Esophagus muscularis mucosa (tissue), 4 donors: ENCODE measurements at regions not wholly inside any gene's neighbourhood (a gene's known extent, or its start where the extent isn't known, plus 50 kb on each side); places are given as distances from the start of the nearest gene placed in this dataset.
"Not testable (repeated sequence)": the region's sequence is repeated elsewhere in the genome, so short reads cannot be mapped to it uniquely, and the experiment has no call there.

Experiments
- DNase-seq: peaks from one replicate; pipeline ENCODE4 v3.0.0-alpha.2; 2017; ENCODE audit errors: extremely low spot score
- H3K27ac ChIP-seq, 4 donors: fragments of 200-600 bp; sonication (generic); replicated peaks in 1 of 4; 1 replicate in 3 of 4; 2 replicates in 1 of 4; pipeline ENCODE4 v1.5.1; 2016 to 2019; ENCODE audit warnings: mild to moderate bottlenecking in 1 of 4
- H3K27me3 ChIP-seq, 4 donors: fragments of 200-600 bp; sonication (generic); one replicate each; pipeline versions ENCODE4 v1.5.1 to v1.6.0; 2016 to 2019
- H3K36me3 ChIP-seq, 4 donors: fragments of 200-600 bp; sonication (generic); one replicate each; pipeline ENCODE4 v1.5.1; 2016 to 2019
- H3K4me1 ChIP-seq, 4 donors: fragments of 200-600 bp; sonication (generic); one replicate each; pipeline ENCODE4 v1.5.1; 2016 to 2019
- H3K4me3 ChIP-seq, 4 donors: fragments of 200-600 bp; sonication (generic); 1 replicate in 2 of 4; 2 replicates in 2 of 4; pipeline ENCODE4 v1.5.1; 2016 to 2019; ENCODE audit warnings: mild to moderate bottlenecking in 4 of 4, moderate library complexity in 1 of 4
- H3K9me3 ChIP-seq, 4 donors: fragments of 200-600 bp; sonication (generic); 1 replicate in 3 of 4; 2 replicates in 1 of 4; pipeline ENCODE4 v1.5.1; 2016 to 2019
- CTCF ChIP-seq, 3 experiments: fragments of 200-600 bp in 2 of 3; fragments of 450-650 bp in 1 of 3; sonication (generic) in 2 of 3; IDR thresholded peaks; one replicate each; pipeline ENCODE4 v1.5.1; 2017 to 2019; ENCODE audit warnings: antibody characterized with exemption in 3 of 3, mild to moderate bottlenecking in 2 of 3, moderate library complexity in 1 of 3
- EP300 ChIP-seq: sonication (generic); formaldehyde crosslinking; IDR thresholded peaks from one replicate; pipeline ENCODE4 v1.6.1; 2017; ENCODE audit warnings: antibody characterized with exemption
- POLR2A ChIP-seq: fragments of 450-650 bp; IDR thresholded peaks from one replicate; pipeline ENCODE4 v1.6.1; 2017; ENCODE audit warnings: antibody characterized with exemption, moderate library complexity, mild to moderate bottlenecking, low read depth
- POLR2AphosphoS5 ChIP-seq, 2 donors: sonication (generic); formaldehyde crosslinking; IDR thresholded peaks; one replicate each; pipeline ENCODE4 v1.6.1; 2017; ENCODE audit warnings: antibody characterized with exemption in 2 of 2
- WGBS: methylation state at CpG from one replicate; pipeline ENCODE4 v1.1.5; 2018; 5-methylcytosine and 5-hydroxymethylcytosine counted together
- intact Hi-C: fragments of 100-400 bp; cut with DNase I; formaldehyde crosslinking; loops from one replicate; pipeline ENCODE4 v1.15.1; 2023

- WGBS = 95% methylated on average over 5 of the region's 5 CpGs
- intact Hi-C loops = no loop called here
- Histone ChIP-seq H3K9me3 (no peaks in the 10 kb centered on the region), H3K4me3 (no peak overlapping the region), H3K27ac (no peak overlapping the region), H3K36me3 (no peaks in the 10 kb centered on the region), H3K27me3 (no peaks in the 10 kb centered on the region), H3K4me1 (no peaks in the 10 kb centered on the region)
- TF ChIP-seq POLR2A (no peak), POLR2AphosphoS5 (IDR thresholded peaks at IDR 0.05) (no peak), EP300 (no peak), CTCF (IDR thresholded peaks at IDR 0.05) (no peak)
- peak; percentile 74 for DNase-seq
Observed at GRCh38 chr7:76142861-76143260, 58.8 kb upstream of the SRRM3 start.

DNA sequence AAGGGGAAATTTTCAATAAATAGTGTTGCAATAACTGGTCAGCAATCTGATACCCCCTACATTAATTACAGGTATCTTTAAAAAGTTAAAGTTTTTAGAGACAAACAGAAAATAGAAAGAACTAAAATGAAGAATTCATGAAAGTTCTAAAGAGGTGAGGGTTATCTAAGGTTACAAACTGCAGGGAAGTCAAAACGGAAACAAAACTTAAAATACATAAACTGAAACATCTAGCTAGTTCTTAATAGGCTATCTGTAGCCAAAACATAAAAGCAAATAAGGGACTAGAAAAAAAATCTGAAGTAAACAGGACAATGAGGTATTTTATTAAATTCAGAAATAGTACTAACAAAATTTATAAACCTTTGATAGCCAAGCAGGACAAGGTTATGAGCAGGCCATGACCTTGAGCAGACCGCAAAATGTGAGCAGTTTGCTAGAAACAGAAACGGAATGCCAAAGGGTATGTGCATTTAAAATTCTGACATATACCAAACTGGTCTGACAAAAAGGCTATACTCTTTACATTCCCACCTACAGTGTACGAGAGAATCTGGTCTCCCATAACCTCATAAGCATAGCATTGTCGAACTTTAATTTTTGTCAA is 56.9 kb upstream of the SRRM3 start:
- H3K27me3 ChIP-seq, H3K4me1 ChIP-seq, H3K9me3 ChIP-seq, H3K36me3 ChIP-seq, H3K4me3 ChIP-seq, intact Hi-C loops, DNase-seq, H3K27ac ChIP-seq: not testable (repeated sequence)
- WGBS = 79% methylated on average over 5 of the region's 5 CpGs

GRCh38 chr7:76146374-76146773 is 55.3 kb upstream of the SRRM3 start:
- DNase-seq = peak; percentile 2
- no peak overlapping the region for H3K4me3 ChIP-seq
- peaks cover 0 to 19% (median 4%) of the 10 kb centered on the region in 4 donors for H3K27me3 ChIP-seq
- no peaks in the 10 kb centered on the region for H3K36me3 ChIP-seq
- intact Hi-C loops = no loop called here
- TF ChIP-seq CTCF (IDR thresholded peaks at IDR 0.05) (no peak), POLR2A (no peak), POLR2AphosphoS5 (IDR thresholded peaks at IDR 0.05) (no peak), EP300 (no peak)
- 81% methylated on average over 4 of the region's 4 CpGs for WGBS
- H3K27ac ChIP-seq = no peak overlapping the region
- H3K4me1 ChIP-seq = peaks cover 0 to 8% (median 2%) of the 10 kb centered on the region in 4 donors
- H3K9me3 ChIP-seq = no peaks in the 10 kb centered on the region

GRCh38 chr7:76148947-76149346 is 52.7 kb upstream of the SRRM3 start:
- H3K4me3 ChIP-seq, intact Hi-C loops, H3K9me3 ChIP-seq, H3K36me3 ChIP-seq, H3K27ac ChIP-seq, H3K4me1 ChIP-seq, DNase-seq: not testable (repeated sequence)
- H3K27me3 ChIP-seq = peaks cover 0 to 27% (median 4%) of the 10 kb centered on the region in 4 donors
- WGBS = 89% methylated on average over 3 of the region's 3 CpGs

DNA sequence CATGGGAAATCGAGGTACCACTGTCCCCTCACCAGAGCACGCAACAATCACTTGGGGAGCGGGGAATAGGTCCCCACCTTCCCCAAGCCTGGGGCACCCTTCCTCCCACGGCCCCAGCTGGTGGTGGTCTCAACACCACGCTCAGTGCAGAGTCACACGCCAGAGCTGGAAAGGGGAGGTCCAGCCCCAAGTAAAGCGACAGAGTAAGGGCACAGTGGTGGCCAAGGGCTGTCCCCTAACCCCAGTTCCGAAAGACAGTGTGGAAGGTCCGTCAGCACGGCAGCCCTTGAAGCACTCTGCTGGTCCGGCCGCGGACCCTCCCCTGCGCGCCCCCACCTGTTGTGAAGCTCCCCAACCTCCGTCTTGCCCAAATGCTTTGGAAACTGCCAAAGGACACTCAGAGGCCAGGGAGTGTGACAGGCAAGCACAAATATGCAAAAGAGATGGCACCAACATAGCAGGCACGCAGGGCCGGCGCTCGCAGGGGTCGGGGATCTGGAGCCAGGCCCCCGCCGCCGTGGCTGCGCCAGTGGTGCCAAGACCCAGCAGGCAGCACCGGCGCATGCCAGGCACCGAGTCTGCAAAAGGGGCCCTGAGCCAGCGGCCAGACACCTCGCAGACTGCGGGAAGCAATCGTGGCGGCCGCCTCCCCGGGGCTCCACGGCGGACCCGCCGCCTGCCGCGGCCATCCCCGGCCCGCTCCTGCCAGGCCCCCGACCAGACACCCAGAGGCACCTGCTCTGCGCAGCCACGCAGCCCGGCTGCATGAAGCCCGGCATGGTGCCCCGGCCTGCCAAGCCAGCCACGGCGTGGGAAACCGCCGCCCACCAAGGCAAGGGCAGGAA is 51.6 kb upstream of the SRRM3 start:
- intact Hi-C loops = no loop called here
- Histone ChIP-seq H3K36me3 (no peaks in the 10 kb centered on the region), H3K4me1 (peaks cover 0 to 8% (median 2%) of the 10 kb centered on the region in 4 donors), H3K9me3 (no peaks in the 10 kb centered on the region), H3K4me3 (peak overlapping the region in 2 of 4 donors; percentile 5 to 10), H3K27ac (no peak overlapping the region), H3K27me3 (peaks cover 0 to 27% (median 4%) of the 10 kb centered on the region in 4 donors)
- no peak for TF ChIP-seq EP300
- TF ChIP-seq POLR2A = no peak
- no peak for TF ChIP-seq POLR2AphosphoS5 (IDR thresholded peaks at IDR 0.05)
- DNase-seq = no peak
- WGBS = 60% methylated on average over 30 of the region's 53 CpGs
